SKM-1 (cell line): ENCODE measurements at regions not wholly inside any gene's neighbourhood (a gene's known extent, or its start where the extent isn't known, plus 50 kb on each side); places are given as distances from the start of the nearest gene placed in this dataset.

Experiments
- DNase-seq: peaks from one replicate; lab custom pipeline; 2025; ENCODE audit not compliant: unreplicated experiment; lab: John Stamatoyannopoulos, UW

DNA sequence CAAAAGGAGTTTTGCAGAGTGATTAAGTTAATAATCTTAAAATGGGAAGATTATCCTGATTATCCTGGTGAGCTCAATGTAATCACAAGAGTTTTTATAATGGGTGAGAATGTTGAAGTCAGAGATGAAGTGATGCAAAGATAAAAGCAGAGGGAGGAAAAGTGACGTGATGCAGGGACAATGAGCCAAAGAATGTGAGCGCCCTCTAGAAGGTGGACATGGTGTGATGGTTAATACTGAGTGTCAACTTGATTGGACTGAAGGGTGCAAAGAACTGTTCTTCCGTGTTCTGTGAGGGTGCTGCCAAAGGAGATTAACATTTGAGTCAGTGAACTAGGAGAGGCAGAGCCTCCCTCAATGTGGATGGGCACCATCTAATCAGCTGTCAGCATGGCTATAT is 569.6 kb upstream of the AGTR1 start:
- no peak for DNase-seq

- no peak for DNase-seq
Observed at GRCh38 chr3:148131990-148132638, 565.6 kb upstream of the AGTR1 start.

DNA sequence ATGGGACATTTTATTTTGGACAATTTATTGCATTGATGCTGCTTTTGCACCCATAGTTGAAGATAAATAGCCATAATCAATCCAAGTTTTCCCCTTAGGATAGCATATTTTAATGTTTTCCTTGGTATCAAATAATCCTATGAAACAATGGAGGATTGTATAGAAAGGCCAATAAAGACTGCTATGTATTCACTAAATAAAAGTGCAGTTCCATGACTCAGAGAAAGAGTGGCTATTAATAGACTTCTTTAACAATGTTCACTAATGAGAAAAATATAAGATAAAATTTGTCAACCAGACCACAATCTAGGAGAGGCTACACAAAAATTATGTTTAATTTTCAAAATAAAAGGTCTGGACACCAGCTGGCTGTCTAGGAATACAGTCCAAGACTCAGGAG is 560.9 kb upstream of the AGTR1 start:
- no peak for DNase-seq

DNA sequence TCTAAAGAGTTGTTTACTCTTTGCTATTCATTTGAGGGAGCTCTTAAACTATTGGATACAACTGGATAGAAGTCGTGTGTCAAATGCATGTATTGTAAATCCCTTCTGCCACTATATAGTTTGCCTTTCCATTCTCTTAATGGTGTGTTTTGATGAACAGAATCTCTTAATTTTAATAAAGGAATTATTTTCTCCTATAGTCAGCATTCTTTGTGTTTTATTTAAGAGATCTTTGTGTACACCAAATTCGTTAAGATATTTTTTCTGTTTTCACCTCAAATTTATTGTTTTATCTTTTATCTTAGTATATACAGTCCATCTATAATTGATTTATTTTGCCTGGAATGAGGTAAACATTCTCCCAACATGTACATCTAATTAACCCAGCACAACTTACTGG is 551.5 kb upstream of the AGTR1 start:
- no peak for DNase-seq

DNA sequence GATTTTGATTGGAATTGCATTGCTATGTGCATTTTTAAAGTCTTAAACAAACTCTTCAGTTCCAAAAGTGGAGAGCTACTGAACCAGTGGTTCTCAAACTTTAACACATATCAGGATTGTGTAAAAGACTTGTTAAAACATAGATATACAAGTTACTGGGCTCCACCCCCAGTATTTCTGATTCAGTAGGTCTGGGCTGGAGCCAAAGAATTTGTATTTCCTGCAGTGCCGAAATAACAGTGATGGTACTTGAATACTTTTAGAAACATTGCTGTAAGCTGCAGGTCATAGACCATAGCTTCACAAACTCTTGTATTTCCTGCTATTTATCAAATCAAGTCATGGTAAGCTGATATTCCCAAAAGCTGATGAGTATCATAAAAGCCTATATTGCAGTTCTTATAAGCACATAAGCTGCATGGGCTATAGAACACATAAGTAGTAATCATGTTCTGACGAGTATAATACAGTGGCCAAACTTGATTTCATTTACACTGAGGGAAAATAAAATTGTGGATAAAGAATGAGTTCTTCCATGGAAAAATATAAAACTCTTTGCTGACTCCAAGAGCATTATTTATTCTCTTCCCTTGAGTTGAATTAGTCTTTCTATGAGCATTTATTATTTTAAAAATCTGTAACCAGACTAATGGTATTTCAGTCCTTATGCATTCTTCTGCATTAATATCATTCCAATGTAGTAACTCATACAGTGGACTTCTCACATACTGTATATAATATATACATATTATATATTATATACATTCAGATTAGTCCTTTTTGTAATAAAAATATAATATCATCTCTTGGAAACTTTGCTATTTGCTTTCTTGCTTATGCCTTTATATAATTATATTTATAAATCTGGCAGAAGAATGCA is 550.5 kb upstream of the AGTR1 start:
- DNase-seq = no peak

DNA sequence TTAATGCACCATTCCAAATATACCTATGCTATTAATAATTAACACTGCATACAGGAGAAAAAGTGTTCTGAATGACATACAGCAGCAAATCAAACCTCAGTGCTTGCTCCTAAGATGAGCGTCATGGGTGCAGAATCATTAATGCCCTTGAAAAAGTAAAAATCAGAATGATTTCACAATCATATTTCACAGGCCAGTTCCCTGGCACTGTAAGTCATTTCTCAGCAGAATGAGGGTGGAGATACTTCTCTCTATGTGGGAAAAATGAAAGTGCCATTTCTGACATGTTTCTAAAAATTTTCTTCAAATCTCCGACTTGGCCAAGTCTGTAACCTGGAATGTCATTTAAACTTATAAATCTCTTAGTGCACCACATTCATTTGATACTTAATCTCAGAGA is 549.8 kb upstream of the AGTR1 start:
- DNase-seq = no peak

DNA sequence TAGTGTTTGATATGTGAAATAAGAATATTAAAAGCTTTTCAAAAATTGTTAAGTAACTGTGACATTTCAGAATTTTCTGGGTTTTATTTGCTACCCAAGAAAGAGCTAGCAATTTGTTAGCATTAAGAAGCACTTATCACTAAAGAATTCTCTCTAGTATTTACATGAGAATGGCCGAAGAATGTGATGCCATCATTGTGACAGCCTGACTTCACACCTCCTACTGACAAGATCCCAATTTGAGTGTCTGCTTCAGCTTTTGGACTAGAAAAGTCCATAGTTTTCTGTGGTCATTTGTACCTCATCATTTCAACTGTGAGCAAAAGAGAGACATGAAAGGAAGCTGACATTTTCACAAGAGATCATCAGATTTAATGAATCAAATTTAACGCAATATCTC is 548.1 kb upstream of the AGTR1 start:
- DNase-seq = no peak

- DNase-seq = no peak
Observed at GRCh38 chr3:148150141-148150540, 547.6 kb upstream of the AGTR1 start.

GRCh38 chr3:148158210-148158609 is 539.5 kb upstream of the AGTR1 start:
- DNase-seq = no peak

- no peak for DNase-seq
Observed at GRCh38 chr3:148162132-148162531, 535.6 kb upstream of the AGTR1 start.

- DNase-seq = no peak
Observed at GRCh38 chr3:148168347-148168746, 529.4 kb upstream of the AGTR1 start.

GRCh38 chr3:148173851-148174250 is 523.9 kb upstream of the AGTR1 start:
- no peak for DNase-seq

DNA sequence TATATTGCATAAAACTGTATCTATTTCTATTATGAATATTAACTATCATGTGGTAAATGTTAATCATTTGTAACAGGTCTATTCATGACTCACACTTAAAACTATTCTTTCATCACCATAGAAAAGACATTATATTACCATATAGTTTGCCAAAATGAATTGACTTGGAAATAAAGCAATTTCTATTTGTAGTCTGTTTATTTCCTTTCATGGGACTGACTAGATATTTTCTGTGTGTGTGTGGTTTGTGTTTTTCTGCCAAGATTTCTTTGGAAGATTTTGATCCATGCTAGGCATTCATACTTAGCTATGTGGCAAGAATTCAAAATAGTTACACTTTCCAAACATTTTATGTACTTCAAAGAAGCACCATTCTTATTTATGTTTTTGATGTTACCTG is 522.5 kb upstream of the AGTR1 start:
- no peak for DNase-seq

GRCh38 chr3:148178503-148178902 is 519.2 kb upstream of the AGTR1 start:
- DNase-seq = no peak

DNA sequence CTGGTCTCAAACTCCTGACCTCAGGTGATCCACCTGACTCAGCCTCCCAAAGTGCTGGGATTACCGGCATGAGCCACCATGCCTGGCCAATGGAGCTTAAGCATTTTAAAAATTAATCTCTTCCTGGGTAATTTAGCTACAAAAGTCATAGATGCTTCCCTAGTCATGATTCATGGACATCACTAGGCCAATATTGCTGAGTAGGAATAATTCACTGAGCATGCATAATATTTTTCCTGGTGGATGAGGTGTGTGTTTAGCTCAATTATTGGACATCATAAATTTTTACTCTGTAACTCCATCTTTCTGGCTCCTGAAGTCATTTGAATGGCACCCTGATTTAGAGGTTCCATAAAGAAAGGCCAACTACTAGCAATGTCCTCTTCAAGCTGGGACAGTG is 512.9 kb upstream of the AGTR1 start:
- no peak for DNase-seq

DNA sequence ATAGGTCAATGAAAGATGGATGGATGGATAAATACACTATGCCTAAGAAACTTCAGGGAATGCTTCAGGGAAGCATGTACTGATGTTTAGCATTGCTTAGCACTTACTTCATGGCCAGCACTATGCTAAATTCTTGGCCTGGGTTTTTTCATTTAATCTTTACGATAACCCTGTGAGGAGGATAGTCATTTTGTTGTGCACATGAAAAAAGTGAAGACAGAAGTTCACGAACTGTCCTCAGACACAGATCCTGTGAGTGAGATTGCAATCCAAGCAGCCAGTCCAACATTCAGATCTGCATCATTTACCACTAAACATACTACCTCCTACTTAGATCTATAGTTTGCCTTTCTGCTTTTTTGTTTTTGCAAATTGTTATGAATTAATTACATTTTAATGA is 510.8 kb upstream of the AGTR1 start:
- no peak for DNase-seq

DNA sequence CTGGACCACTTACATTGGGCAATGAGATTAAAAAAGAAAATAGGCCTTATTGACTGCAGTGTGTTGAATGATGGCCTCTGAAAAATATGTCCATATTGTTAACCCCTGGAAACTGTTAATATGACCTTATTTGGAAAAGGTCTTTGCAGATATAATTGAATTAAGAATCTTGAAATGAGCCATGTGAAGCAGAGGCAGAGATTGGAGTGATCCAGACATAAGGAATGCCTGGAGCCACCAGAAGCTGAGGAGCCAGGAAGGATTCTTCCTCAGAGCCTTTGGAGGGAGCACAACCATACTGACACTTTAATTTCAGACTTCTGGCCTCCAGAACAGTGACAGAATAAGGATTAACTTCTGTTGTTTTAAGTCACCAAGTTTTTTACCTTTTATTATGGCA is 510.4 kb upstream of the AGTR1 start:
- DNase-seq = no peak

DNA sequence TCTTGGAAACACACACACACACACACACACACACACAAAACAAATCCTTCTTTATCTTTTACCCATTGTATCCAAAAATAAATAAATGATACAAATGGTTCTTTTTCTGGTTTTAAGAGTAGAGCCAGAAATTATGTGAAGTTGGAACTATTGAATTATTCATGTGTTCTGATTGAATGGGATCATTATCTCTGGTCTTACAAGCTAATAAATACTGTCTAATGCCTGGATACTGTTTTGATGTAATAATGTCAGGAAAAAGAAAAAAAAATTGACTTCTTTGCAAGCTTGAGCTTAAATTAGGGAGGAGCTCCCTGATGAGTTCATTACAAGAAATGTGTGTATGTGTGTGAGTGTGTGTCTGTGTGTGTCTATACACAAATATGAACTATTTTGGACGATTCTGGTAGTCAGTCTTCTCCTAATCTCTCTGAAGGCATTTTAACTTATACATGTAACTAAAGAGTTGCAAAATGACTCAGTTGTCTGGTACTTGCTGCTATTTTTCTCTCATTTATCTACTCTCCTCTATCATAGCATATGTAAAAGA is 507.2 kb upstream of the AGTR1 start:
- no peak for DNase-seq

- no peak for DNase-seq
Observed at GRCh38 chr3:148191966-148192365, 505.7 kb upstream of the AGTR1 start.

- no peak for DNase-seq
Observed at GRCh38 chr3:148197061-148197460, 500.6 kb upstream of the AGTR1 start.

DNA sequence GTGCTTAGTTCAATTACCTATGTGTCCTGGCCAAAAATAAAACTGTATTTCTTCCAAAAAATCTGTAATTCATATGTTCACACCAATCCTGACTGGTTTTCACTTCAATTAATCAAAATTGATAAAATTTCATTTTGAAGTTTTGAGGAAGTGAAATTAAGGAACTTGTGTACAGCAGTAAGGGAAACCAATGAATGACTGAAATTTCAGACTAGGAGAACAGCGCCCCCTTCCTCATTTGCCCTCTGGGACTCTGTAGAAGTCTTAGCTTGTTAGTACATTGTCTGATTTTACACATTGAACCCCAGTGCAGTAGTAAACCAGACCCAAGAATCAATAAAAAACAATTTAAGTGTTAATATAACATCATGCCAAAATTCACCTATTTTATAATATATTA is 495.3 kb upstream of the AGTR1 start:
- no peak for DNase-seq

GRCh38 chr3:148203297-148204010 is 494.2 kb upstream of the AGTR1 start:
- DNase-seq = no peak
